ENCODE measurements at regions not wholly inside any gene's neighbourhood (a gene's known extent, or its start where the extent isn't known, plus 50 kb on each side); places are given as distances from the start of the nearest gene placed in this dataset.

GRCh38 chr14:89674240-89674639, 257.2 kb upstream of the FOXN3 start:
- no peak for TF ChIP-seq CTCF (IDR thresholded peaks at IDR 0.05)
- TF ChIP-seq ZFX (IDR thresholded peaks at IDR 0.05; ENCODE audit: borderline replicate concordance) = no peak
